GM12801 (cell line): ENCODE measurements at regions not wholly inside any gene's neighbourhood (a gene's known extent, or its start where the extent isn't known, plus 50 kb on each side); places are given as distances from the start of the nearest gene placed in this dataset.

Source experiments
- TF ChIP-seq, protein P1 (sequence below): IDR thresholded peaks from one replicate; pipeline ENCODE4 v1.5.1; 2011; ENCODE audit warnings: control low read depth; ENCODE audit not compliant: insufficient read length; ENCODE audit errors: extremely low read depth

DNA sequence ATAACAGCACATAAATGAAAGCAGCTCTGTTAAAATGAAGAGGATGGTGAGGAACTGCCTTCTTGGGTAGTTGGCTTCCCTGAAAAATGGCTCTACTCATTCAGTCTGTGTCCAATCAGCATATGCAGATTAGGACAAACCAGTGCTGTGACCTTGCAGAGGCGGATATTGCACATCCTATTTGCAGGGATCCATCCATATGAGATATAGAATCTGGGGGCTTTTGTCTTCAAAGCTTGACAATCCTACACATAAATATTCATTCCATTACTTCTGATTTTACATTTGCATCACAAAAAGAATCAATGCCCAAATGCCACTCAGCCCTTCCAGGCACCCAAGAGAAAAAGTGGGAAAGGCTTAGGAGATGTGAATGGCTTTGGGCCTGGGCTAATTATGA lies 383.7 kb downstream of the EMP1 start:
- TF ChIP-seq, protein P1, sequence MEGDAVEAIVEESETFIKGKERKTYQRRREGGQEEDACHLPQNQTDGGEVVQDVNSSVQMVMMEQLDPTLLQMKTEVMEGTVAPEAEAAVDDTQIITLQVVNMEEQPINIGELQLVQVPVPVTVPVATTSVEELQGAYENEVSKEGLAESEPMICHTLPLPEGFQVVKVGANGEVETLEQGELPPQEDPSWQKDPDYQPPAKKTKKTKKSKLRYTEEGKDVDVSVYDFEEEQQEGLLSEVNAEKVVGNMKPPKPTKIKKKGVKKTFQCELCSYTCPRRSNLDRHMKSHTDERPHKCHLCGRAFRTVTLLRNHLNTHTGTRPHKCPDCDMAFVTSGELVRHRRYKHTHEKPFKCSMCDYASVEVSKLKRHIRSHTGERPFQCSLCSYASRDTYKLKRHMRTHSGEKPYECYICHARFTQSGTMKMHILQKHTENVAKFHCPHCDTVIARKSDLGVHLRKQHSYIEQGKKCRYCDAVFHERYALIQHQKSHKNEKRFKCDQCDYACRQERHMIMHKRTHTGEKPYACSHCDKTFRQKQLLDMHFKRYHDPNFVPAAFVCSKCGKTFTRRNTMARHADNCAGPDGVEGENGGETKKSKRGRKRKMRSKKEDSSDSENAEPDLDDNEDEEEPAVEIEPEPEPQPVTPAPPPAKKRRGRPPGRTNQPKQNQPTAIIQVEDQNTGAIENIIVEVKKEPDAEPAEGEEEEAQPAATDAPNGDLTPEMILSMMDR = no peak

DNA sequence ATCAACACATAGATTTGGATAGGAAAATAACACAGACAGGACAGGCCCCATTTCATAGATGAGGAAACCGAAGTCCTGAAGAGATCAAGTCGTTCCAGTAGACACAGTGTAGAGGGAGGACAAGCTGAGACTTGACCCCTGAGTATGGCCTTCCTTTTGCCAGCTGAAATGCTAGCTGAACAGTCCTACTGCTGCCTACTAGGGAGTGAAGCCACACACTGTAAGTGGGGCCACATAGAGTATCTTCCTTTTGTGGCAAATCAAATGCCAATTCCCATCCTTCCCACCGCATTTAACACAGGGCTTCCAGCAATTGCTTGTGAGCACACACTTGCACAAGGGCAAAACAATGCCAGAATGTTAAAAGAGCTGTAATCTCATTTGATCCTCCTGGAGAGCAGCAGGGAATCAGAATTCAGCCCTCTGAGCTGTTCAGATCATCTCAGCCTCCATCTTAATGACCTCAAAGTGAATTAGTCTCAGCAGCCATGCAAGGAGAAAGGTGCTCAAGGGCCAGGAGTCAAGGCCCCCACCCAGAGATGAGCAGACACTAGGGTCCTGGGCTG lies 380.5 kb downstream of the EMP1 start:
- TF ChIP-seq, protein P1 = no peak

DNA sequence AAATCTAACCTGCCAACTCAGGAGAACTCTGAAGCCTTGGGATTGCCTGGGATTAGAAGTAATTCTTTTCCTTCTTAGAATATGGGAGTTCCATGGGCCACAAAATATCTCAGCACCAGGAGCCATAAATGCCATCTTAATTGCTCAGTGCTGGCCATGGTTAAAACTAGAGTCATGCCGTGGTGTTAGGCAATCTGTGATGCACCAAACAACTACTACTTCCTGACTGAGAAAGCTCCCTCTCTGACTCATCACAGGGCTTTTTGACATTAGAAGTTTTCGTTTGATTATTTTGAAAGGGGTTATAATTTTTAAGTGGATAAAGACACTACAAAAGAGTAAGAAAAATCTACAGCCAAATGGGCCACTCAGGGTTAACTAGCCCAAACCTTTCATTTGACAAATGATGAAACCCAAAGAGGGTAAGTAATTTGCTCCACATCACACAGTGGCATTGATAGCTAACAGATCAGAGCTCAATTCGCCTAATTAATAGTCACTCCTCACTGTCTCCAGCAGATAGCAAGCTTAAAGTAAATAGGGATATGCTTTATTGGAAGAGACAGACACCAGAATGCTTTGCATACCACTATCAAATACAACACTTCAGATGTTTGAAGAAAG lies 377.3 kb downstream of the EMP1 start:
- TF ChIP-seq, protein P1 = no peak

DNA sequence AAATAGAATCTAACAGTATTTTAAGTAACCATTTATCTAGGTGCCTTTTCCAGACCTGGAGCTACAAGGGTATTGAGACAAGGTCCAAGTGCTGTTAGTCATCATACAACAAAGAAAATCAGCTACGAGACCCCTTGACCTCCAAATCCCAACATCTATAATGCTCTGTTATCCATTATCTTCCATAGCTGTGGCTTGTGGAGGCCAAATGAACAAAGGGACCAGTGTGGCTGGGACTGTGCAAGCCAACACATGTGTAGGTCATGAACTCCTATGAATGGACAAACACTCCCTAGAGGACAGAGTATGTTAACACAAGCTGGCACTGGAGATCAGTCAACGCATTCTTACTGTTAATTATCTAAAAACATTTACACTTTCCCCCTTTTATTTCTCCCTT lies 374.5 kb downstream of the EMP1 start:
- TF ChIP-seq, protein P1 = no peak

DNA sequence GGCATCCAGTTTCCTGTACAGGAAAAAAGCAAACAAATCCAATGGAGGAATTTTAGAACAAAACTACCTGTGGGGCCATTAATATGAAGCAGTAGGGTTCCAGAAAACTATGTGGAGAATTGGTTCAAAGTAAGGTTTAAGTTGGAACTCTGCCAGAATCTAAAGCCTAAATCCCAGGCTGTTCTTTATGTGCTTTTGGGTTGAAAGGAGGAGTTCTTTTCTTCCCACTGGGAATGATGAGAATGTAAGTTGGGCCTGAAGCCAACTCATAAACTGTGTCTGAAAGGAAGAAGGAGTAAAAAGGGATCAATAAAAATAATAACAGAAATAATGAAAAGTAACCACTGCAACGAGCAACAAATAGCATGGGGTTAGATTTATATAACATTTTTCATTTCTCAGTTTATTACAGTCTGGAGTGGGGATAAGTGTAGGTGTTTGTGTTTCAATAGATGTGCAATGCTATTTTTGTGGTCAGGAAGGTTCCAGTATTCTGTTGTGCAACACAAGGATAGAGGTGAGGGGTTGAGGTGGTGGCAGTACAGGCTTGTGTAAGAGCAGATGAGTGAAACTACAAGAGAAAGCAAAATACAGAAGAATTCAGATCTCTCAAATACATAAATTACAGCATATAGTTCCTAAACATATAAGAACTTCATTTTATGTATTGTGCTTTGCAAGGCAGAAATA lies 373.6 kb downstream of the EMP1 start:
- TF ChIP-seq, protein P1 = no peak

DNA sequence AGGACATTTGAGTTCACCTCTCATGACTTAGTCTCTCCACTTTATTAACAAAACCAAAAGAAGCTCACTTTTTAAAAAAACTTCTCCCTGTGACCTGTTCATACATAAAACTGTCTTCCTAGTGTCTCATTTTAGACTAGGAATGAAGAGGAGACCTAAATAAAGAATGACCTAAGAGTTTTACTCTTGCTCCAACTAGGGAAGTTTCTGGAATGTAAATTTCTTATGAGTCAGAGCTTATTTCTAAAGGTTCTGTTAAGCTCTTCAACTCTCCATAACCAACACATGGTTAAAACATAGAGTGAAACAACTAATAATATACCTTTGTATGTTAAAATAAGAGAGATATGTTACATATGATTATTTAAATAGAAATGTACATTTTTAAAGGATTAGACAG lies 369.8 kb downstream of the EMP1 start:
- TF ChIP-seq, protein P1 = no peak

DNA sequence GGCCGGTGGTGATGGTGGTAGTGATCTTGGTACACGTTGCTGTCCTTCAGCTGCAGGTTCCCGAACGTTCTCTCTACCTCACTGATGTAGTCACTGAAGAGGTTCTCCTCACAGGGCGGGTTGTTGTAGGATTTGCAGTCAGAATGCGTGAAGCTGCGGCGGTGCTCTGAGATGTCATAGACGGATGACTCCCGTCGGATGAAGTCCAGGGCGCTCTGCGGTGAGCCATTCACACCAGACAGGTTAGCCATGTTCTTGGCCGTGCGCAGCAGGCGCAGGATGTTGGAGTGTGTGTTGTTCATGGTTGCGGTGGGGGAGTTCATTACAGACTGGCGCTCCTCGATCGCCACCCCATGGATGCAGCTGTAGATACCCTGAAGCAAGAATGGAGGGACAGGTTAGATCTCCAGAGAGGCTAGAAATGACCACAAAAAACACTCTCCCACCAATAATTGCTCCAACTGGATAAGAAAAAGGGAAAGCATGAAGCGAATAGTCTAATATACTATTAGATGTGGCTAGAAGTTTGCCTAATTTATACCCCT lies 367.8 kb downstream of the EMP1 start:
- TF ChIP-seq, protein P1 = no peak
